ENCODE measurements at regions not wholly inside any gene's neighbourhood (a gene's known extent, or its start where the extent isn't known, plus 50 kb on each side); places are given as distances from the start of the nearest gene placed in this dataset.

DNA sequence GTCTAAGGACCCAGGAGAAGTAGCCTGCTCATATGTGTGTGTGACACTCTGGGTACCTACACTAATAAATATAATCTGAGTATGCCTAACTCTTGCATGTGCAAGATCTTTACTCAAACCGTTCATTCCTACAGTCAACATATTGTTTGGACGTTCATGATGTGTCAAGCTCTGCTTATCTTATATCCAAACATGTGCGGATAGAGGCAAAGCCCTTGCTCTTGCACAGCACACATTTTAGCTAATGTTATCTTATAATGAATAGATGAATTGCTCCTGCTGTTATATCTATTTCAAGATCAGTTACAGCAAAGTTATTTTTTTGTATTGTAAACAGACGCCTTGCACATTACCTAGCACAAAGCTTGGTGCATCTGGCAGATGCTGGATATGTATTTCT lies 228.4 kb upstream of the FLRT2 start:
- Mint-ChIP-seq H3K27me3 (ENCODE audit: low read depth) (no peaks in the 10 kb centered on the region), H3K27ac (no peak overlapping the region), H3K4me1 (no peaks in the 10 kb centered on the region), H3K4me3 (no peak overlapping the region), H3K9me3 (peaks cover 4% of the 10 kb centered on the region; the same call in 1 of the 2 replicates), H3K36me3 (no peaks in the 10 kb centered on the region)
- POLR2A ChIA-PET, result no interaction called here
- DNase-seq (ENCODE audit: low spot score) (no peak), ATAC-seq (no peak)
- CTCF ChIA-PET, result no interaction called here
- TF ChIP-seq, protein P1, sequence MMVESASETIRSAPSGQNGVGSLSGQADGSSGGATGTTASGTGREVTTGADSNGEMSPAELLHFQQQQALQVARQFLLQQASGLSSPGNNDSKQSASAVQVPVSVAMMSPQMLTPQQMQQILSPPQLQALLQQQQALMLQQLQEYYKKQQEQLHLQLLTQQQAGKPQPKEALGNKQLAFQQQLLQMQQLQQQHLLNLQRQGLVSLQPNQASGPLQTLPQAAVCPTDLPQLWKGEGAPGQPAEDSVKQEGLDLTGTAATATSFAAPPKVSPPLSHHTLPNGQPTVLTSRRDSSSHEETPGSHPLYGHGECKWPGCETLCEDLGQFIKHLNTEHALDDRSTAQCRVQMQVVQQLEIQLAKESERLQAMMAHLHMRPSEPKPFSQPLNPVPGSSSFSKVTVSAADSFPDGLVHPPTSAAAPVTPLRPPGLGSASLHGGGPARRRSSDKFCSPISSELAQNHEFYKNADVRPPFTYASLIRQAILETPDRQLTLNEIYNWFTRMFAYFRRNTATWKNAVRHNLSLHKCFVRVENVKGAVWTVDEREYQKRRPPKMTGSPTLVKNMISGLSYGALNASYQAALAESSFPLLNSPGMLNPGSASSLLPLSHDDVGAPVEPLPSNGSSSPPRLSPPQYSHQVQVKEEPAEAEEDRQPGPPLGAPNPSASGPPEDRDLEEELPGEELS (CRISPR knock-in tag; IDR thresholded peaks at IDR 0.05), result no peak
- TF ChIP-seq, protein P2, sequence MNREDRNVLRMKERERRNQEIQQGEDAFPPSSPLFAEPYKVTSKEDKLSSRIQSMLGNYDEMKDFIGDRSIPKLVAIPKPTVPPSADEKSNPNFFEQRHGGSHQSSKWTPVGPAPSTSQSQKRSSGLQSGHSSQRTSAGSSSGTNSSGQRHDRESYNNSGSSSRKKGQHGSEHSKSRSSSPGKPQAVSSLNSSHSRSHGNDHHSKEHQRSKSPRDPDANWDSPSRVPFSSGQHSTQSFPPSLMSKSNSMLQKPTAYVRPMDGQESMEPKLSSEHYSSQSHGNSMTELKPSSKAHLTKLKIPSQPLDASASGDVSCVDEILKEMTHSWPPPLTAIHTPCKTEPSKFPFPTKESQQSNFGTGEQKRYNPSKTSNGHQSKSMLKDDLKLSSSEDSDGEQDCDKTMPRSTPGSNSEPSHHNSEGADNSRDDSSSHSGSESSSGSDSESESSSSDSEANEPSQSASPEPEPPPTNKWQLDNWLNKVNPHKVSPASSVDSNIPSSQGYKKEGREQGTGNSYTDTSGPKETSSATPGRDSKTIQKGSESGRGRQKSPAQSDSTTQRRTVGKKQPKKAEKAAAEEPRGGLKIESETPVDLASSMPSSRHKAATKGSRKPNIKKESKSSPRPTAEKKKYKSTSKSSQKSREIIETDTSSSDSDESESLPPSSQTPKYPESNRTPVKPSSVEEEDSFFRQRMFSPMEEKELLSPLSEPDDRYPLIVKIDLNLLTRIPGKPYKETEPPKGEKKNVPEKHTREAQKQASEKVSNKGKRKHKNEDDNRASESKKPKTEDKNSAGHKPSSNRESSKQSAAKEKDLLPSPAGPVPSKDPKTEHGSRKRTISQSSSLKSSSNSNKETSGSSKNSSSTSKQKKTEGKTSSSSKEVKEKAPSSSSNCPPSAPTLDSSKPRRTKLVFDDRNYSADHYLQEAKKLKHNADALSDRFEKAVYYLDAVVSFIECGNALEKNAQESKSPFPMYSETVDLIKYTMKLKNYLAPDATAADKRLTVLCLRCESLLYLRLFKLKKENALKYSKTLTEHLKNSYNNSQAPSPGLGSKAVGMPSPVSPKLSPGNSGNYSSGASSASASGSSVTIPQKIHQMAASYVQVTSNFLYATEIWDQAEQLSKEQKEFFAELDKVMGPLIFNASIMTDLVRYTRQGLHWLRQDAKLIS (CRISPR knock-in tag; IDR thresholded peaks at IDR 0.05; ENCODE audit: borderline replicate concordance), result no peak

DNA sequence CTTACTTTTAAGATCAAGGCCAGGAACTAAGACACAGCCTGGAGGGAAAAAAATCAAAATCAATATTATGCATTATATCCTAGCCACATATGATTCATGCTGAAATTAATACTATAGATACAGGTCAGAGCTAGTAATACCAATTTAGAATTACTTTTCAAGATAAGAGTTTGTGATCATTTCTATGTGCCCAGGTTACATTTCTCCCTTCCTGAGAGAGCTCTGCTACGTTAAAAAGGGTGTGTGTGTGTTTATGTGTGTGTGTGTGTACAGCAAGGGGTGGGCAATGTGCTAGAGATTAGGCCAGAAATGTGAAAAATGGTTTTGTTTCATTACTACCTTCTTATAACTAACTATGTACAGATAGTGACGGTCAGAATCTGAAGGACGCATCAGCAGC lies 223.9 kb upstream of the FLRT2 start:
- CTCF ChIA-PET, result no interaction called here
- no peak overlapping the region for H3K27ac Mint-ChIP-seq
- POLR2A ChIA-PET, result no interaction called here
- H3K9me3 Mint-ChIP-seq, result no peaks in the 10 kb centered on the region
- peaks cover 10% of the 10 kb centered on the region for H3K4me1 Mint-ChIP-seq
- DNase-seq (ENCODE audit: low spot score), result no peak
- H3K36me3 Mint-ChIP-seq, result no peaks in the 10 kb centered on the region
- ATAC-seq, result no peak
- no peak overlapping the region for H3K4me3 Mint-ChIP-seq
- TF ChIP-seq ATF1 (CRISPR knock-in tag; IDR thresholded peaks at IDR 0.05), result no peak
- no peak for TF ChIP-seq IRF2 (CRISPR knock-in tag; IDR thresholded peaks at IDR 0.05; ENCODE audit: borderline replicate concordance, low read depth)
- TF ChIP-seq, protein P3, sequence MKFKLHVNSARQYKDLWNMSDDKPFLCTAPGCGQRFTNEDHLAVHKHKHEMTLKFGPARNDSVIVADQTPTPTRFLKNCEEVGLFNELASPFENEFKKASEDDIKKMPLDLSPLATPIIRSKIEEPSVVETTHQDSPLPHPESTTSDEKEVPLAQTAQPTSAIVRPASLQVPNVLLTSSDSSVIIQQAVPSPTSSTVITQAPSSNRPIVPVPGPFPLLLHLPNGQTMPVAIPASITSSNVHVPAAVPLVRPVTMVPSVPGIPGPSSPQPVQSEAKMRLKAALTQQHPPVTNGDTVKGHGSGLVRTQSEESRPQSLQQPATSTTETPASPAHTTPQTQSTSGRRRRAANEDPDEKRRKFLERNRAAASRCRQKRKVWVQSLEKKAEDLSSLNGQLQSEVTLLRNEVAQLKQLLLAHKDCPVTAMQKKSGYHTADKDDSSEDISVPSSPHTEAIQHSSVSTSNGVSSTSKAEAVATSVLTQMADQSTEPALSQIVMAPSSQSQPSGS (CRISPR knock-in tag; IDR thresholded peaks at IDR 0.05; ENCODE audit: borderline replicate concordance, low read depth), result no peak
- TF ChIP-seq, protein P4, sequence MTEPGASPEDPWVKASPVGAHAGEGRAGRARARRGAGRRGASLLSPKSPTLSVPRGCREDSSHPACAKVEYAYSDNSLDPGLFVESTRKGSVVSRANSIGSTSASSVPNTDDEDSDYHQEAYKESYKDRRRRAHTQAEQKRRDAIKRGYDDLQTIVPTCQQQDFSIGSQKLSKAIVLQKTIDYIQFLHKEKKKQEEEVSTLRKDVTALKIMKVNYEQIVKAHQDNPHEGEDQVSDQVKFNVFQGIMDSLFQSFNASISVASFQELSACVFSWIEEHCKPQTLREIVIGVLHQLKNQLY (CRISPR knock-in tag; IDR thresholded peaks at IDR 0.05), result no peak
- TF ChIP-seq, protein P5, sequence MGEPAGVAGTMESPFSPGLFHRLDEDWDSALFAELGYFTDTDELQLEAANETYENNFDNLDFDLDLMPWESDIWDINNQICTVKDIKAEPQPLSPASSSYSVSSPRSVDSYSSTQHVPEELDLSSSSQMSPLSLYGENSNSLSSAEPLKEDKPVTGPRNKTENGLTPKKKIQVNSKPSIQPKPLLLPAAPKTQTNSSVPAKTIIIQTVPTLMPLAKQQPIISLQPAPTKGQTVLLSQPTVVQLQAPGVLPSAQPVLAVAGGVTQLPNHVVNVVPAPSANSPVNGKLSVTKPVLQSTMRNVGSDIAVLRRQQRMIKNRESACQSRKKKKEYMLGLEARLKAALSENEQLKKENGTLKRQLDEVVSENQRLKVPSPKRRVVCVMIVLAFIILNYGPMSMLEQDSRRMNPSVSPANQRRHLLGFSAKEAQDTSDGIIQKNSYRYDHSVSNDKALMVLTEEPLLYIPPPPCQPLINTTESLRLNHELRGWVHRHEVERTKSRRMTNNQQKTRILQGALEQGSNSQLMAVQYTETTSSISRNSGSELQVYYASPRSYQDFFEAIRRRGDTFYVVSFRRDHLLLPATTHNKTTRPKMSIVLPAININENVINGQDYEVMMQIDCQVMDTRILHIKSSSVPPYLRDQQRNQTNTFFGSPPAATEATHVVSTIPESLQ (CRISPR knock-in tag; IDR thresholded peaks at IDR 0.05), result no peak
- TF ChIP-seq NFYB (CRISPR knock-in tag; conservative IDR thresholded peaks at IDR 0.05; ENCODE audit: low read depth), result no peak
- TF ChIP-seq FOXJ3 (CRISPR knock-in tag; IDR thresholded peaks at IDR 0.05; ENCODE audit: borderline replicate concordance), result no peak
- TF ChIP-seq, protein P6, sequence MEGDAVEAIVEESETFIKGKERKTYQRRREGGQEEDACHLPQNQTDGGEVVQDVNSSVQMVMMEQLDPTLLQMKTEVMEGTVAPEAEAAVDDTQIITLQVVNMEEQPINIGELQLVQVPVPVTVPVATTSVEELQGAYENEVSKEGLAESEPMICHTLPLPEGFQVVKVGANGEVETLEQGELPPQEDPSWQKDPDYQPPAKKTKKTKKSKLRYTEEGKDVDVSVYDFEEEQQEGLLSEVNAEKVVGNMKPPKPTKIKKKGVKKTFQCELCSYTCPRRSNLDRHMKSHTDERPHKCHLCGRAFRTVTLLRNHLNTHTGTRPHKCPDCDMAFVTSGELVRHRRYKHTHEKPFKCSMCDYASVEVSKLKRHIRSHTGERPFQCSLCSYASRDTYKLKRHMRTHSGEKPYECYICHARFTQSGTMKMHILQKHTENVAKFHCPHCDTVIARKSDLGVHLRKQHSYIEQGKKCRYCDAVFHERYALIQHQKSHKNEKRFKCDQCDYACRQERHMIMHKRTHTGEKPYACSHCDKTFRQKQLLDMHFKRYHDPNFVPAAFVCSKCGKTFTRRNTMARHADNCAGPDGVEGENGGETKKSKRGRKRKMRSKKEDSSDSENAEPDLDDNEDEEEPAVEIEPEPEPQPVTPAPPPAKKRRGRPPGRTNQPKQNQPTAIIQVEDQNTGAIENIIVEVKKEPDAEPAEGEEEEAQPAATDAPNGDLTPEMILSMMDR (IDR thresholded peaks at IDR 0.05), result no peak
- TF ChIP-seq TP53 (CRISPR knock-in tag; IDR thresholded peaks at IDR 0.05), result no peak
- TF ChIP-seq, protein P7, sequence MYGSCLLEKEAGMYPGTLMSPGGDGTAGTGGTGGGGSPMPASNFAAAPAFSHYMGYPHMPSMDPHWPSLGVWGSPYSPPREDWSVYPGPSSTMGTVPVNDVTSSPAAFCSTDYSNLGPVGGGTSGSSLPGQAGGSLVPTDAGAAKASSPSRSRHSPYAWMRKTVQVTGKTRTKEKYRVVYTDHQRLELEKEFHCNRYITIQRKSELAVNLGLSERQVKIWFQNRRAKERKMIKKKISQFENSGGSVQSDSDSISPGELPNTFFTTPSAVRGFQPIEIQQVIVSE (CRISPR knock-in tag; IDR thresholded peaks at IDR 0.05; ENCODE audit: borderline replicate concordance), result no peak
- H3K27me3 Mint-ChIP-seq (ENCODE audit: low read depth), result no peaks in the 10 kb centered on the region

Measured in WTC11 (cell line).